SK-N-SH (cell line): ENCODE measurements at regions not wholly inside any gene's neighbourhood (a gene's known extent, or its start where the extent isn't known, plus 50 kb on each side); places are given as distances from the start of the nearest gene placed in this dataset.

Experiments used
- CTCF ChIA-PET: fragments of 300-600, 350-600 bp; formaldehyde crosslinking; extraction: SDS; loops from one replicate; lab custom pipeline; 2021; lab: Yijun Ruan, JAX
- POLR2A ChIA-PET: fragments of 350-600 bp; sonication (Branson Sonifier 250); formaldehyde crosslinking; extraction: SDS; loops from one replicate; lab custom pipeline; 2020; ENCODE audit warnings: antibody characterized with exemption, inconsistent platforms; lab: Yijun Ruan, JAX
- DNase-seq: peaks from one replicate; pipeline ENCODE4 v3.0.0; 2012
- H2AFZ ChIP-seq: fragments of 200-600 bp; sonication (generic); 2 replicates; pipeline ENCODE4 v1.8.1; 2016; ENCODE audit warnings: antibody characterized with exemption, mild to moderate bottlenecking, low read depth
- H3F3A ChIP-seq: fragments of 200-600 bp; sonication (generic); replicated peaks from 2 replicates; pipeline ENCODE3; 2016; ENCODE audit warnings: antibody characterized with exemption, mild to moderate bottlenecking; ENCODE audit not compliant: insufficient read depth
- H3K27ac ChIP-seq, 2 experiments: fragments of 200-500 bp in 1 of 2; fragments of 200-600 bp in 1 of 2; sonication (Bioruptor generic) in 1 of 2; sonication (generic), shearing (Covaris generic) in 1 of 2; 2 replicates each; pipeline versions ENCODE4 v1.5.1 to v1.6.1; 2014 to 2016; ENCODE audit warnings: low read depth in 2 of 2, inconsistent platforms in 1 of 2, low read length in 1 of 2, mild to moderate bottlenecking in 1 of 2, mixed read lengths in 1 of 2
- H3K27me3 ChIP-seq: fragments of 200-600 bp; sonication (generic), shearing (Covaris generic); 2 replicates; pipeline ENCODE4 v1.6.1; 2016; ENCODE audit warnings: mixed run types; ENCODE audit not compliant: insufficient read depth
- H3K36me3 ChIP-seq, 2 experiments: fragments of 200-500 bp in 1 of 2; fragments of 200-600 bp in 1 of 2; sonication (Bioruptor generic) in 1 of 2; sonication (generic) in 1 of 2; replicated peaks in 1 of 2; 2 replicates each; pipeline versions ENCODE3 to v1.5.1; 2014 to 2016; ENCODE audit warnings: low read length in 1 of 2, mild to moderate bottlenecking in 1 of 2; ENCODE audit not compliant: insufficient read depth in 2 of 2, control insufficient read depth in 1 of 2
- H3K4me1 ChIP-seq, 2 experiments: fragments of 200-500 bp in 1 of 2; fragments of 200-600 bp in 1 of 2; sonication (Bioruptor generic) in 1 of 2; sonication (generic), shearing (Covaris generic) in 1 of 2; 2 replicates each; pipeline versions ENCODE4 v1.5.1 to v1.6.1; 2014 to 2016; ENCODE audit warnings: low read depth in 1 of 2, low read length in 1 of 2, mixed run types in 1 of 2; ENCODE audit not compliant: insufficient read depth in 2 of 2, control insufficient read depth in 1 of 2
- H3K4me2 ChIP-seq: fragments of 200-600 bp; sonication (generic), shearing (Covaris generic); 2 replicates; pipeline ENCODE4 v1.6.1; 2017; ENCODE audit warnings: mixed run types
- H3K4me3 ChIP-seq, 2 experiments: fragments of 200-500 bp in 1 of 2; fragments of 200-600 bp in 1 of 2; sonication (Bioruptor generic) in 1 of 2; sonication (generic), shearing (Covaris generic) in 1 of 2; 2 replicates each; pipeline versions ENCODE4 v1.5.1 to v1.8.1; 2014 to 2016; ENCODE audit warnings: low read depth in 2 of 2, inconsistent platforms in 1 of 2, low read length in 1 of 2, mild to moderate bottlenecking in 1 of 2, mixed read lengths in 1 of 2, moderate library complexity in 1 of 2
- H3K79me2 ChIP-seq: fragments of 200-600 bp; sonication (generic); 2 replicates; pipeline ENCODE4 v1.8.1; 2017; ENCODE audit warnings: mild to moderate bottlenecking; ENCODE audit not compliant: insufficient read depth
- H3K9ac ChIP-seq: fragments of 200-600 bp; sonication (generic); 2 replicates; pipeline ENCODE4 v1.6.1; 2017; ENCODE audit warnings: mixed run types
- H3K9me2 ChIP-seq: fragments of 200-600 bp; sonication (generic); 2 replicates; pipeline ENCODE4 v1.6.1; 2017; ENCODE audit warnings: mixed run types
- H3K9me3 ChIP-seq: fragments of 200-600 bp; sonication (generic); 2 replicates; pipeline ENCODE4 v1.6.1; 2017; ENCODE audit warnings: mixed run types, mild to moderate bottlenecking, moderate library complexity
- H4K20me1 ChIP-seq: fragments of 200-600 bp; sonication (generic); 2 replicates; pipeline ENCODE4 v1.6.1; 2017; ENCODE audit warnings: mild to moderate bottlenecking, mixed run types; ENCODE audit not compliant: insufficient read depth
- ELF1 ChIP-seq: IDR thresholded peaks from 2 replicates; pipeline ENCODE4 v1.4.0; 2012
- EP300 ChIP-seq, 2 experiments: IDR thresholded peaks; 2 replicates each; pipeline versions ENCODE4 v1.4.0 to v1.6.1; 2012; ENCODE audit warnings: borderline replicate concordance in 1 of 2, low read depth in 1 of 2, low read length in 1 of 2
- FOSL2 ChIP-seq: IDR thresholded peaks from 2 replicates; pipeline ENCODE4 v1.4.0; 2012; ENCODE audit warnings: low read depth, mild to moderate bottlenecking, moderate library complexity, borderline replicate concordance
- FOXJ3 ChIP-seq: sonication (generic); formaldehyde crosslinking; IDR thresholded peaks from 2 replicates; pipeline ENCODE4 v1.5.1; 2020; ENCODE audit warnings: mild to moderate bottlenecking, missing genetic modification reagents
- GABPA ChIP-seq: IDR thresholded peaks from 2 replicates; pipeline ENCODE4 v1.4.0; 2012; ENCODE audit warnings: low read depth, mild to moderate bottlenecking
- PBX3 ChIP-seq: IDR thresholded peaks from 2 replicates; pipeline ENCODE4; 2012
- RAD21 ChIP-seq: IDR thresholded peaks from 2 replicates; pipeline ENCODE4 v1.6.1; 2012; ENCODE audit warnings: mild to moderate bottlenecking, low read length
- RFX5 ChIP-seq: IDR thresholded peaks from 2 replicates; pipeline ENCODE4 v1.6.1; 2012; ENCODE audit warnings: mild to moderate bottlenecking, improper control_type of control experiment, low read length
- RXRA ChIP-seq: IDR thresholded peaks from 2 replicates; pipeline ENCODE4 v1.4.0; 2012; ENCODE audit warnings: low read depth, mild to moderate bottlenecking, borderline replicate concordance
- SIN3A ChIP-seq: IDR thresholded peaks from 2 replicates; pipeline ENCODE4 v1.6.1; 2012; ENCODE audit warnings: low read depth, mild to moderate bottlenecking, low read length, moderate library complexity, borderline replicate concordance
- TAF1 ChIP-seq: IDR thresholded peaks from 2 replicates; pipeline ENCODE4 v1.6.1; 2012; ENCODE audit warnings: low read depth, mild to moderate bottlenecking, low read length, moderate library complexity, borderline replicate concordance
- USF2 ChIP-seq: fragments of 150-350 bp; IDR thresholded peaks from 2 replicates; pipeline ENCODE4 v1.6.1; 2017; ENCODE audit warnings: antibody characterized with exemption, low read length, low read depth, borderline replicate concordance
- WGBS: methylation state at CpG from one replicate; pipeline ENCODE4 v1.1.6; 2017; ENCODE audit warnings: low lambda C conversion rate; 5-methylcytosine and 5-hydroxymethylcytosine counted together

GRCh38 chr21:27418346-27418745 is 451.5 kb upstream of the ADAMTS5 start:
- H2AFZ ChIP-seq = no peak overlapping the region
- no peaks in the 10 kb centered on the region for H3F3A ChIP-seq
- 95% methylated on average over 1 of the region's 1 CpG for WGBS
- H3K4me3 ChIP-seq = no peak overlapping the region
- H3K79me2 ChIP-seq = no peaks in the 10 kb centered on the region
- no peak overlapping the region for H3K4me2 ChIP-seq
- no peak overlapping the region for H3K27ac ChIP-seq
- CTCF ChIA-PET = no interaction called here
- no peak overlapping the region for H3K9ac ChIP-seq
- H3K9me2 ChIP-seq = no peaks in the 10 kb centered on the region
- no peaks in the 10 kb centered on the region for H3K4me1 ChIP-seq
- no peaks in the 10 kb centered on the region for H3K36me3 ChIP-seq
- no peaks in the 10 kb centered on the region for H4K20me1 ChIP-seq
- H3K27me3 ChIP-seq = no peaks in the 10 kb centered on the region
- H3K9me3 ChIP-seq = no peaks in the 10 kb centered on the region
- TF ChIP-seq PBX3 (no peak), RFX5 (no peak), TAF1 (no peak), FOXJ3 (CRISPR knock-in tag) (no peak), USF2 (no peak), ELF1 (no peak), RXRA (no peak), GABPA (no peak), RAD21 (no peak)
- TF ChIP-seq, all 33 proteins: peak for 0
- DNase-seq = no peak
- POLR2A ChIA-PET = no interaction called here

- no peak overlapping the region for H3K27ac ChIP-seq
- CTCF ChIA-PET = no interaction called here
- H3K4me2 ChIP-seq = no peak overlapping the region
- H3K4me1 ChIP-seq = no peaks in the 10 kb centered on the region
- POLR2A ChIA-PET = no interaction called here
- no peaks in the 10 kb centered on the region for H4K20me1 ChIP-seq
- H3K36me3 ChIP-seq = no peaks in the 10 kb centered on the region
- no peak overlapping the region for H3K9ac ChIP-seq
- no peaks in the 10 kb centered on the region for H3F3A ChIP-seq
- H3K9me2 ChIP-seq = no peaks in the 10 kb centered on the region
- H3K27me3 ChIP-seq = no peaks in the 10 kb centered on the region
- TF ChIP-seq GABPA = no peak
- TF ChIP-seq SIN3A = no peak
- TF ChIP-seq FOSL2 = no peak
- no peak for TF ChIP-seq EP300 (IDR thresholded peaks at IDR 0.05; ENCODE audit: borderline replicate concordance in 1 of 2, low read depth in 1 of 2, low read length in 1 of 2)
- TF ChIP-seq FOXJ3 (CRISPR knock-in tag) = no peak
- H3K79me2 ChIP-seq = no peaks in the 10 kb centered on the region
- H2AFZ ChIP-seq = no peak overlapping the region
- H3K9me3 ChIP-seq = no peaks in the 10 kb centered on the region
- H3K4me3 ChIP-seq = no peak overlapping the region
- no peak for DNase-seq
- 78% methylated on average over 3 of the region's 3 CpGs for WGBS
Measured at GRCh38 chr21:27412530-27412929, 445.6 kb upstream of the ADAMTS5 start.
